HG03039 (cell line): ENCODE measurements at regions not wholly inside any gene's neighbourhood (a gene's known extent, or its start where the extent isn't known, plus 50 kb on each side); places are given as distances from the start of the nearest gene placed in this dataset.
"Not testable (repeated sequence)": the region's sequence is repeated elsewhere in the genome, so short reads cannot be mapped to it uniquely, and the experiment has no call there.

Experiments used
- ATAC-seq: cut with Tn5 transposase; IDR thresholded peaks from one replicate; pipeline ENCODE4 v1.9.1; 2021; ENCODE audit warnings: mild to moderate bottlenecking, moderate library complexity; ENCODE audit not compliant: unreplicated experiment

GRCh38 chr12:69173368-69173767 lies 66.0 kb upstream of the CPSF6 start:
- ATAC-seq = no peak

- ATAC-seq = no peak
Observed at GRCh38 chr12:69179786-69180185, 59.6 kb upstream of the CPSF6 start.

DNA sequence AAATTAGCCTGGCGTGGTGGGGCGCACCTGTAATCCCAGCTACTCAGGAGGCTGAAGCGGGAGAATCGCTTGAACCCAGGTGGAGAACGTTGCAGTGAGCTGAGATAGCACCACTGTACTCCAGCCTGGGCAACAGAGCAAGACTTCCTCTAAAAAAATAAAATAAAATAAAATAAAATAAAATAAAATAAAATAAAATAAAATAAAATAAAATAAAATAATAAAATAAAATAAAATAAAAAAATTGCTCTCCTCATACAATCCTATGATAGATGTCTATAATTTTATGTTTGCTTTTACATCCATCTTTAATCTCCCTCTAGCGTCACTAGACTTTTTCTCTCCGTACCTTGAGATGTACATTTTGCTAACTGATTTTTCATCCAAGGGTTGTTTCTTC lies 51.8 kb upstream of the CPSF6 start:
- not testable (repeated sequence) for ATAC-seq

DNA sequence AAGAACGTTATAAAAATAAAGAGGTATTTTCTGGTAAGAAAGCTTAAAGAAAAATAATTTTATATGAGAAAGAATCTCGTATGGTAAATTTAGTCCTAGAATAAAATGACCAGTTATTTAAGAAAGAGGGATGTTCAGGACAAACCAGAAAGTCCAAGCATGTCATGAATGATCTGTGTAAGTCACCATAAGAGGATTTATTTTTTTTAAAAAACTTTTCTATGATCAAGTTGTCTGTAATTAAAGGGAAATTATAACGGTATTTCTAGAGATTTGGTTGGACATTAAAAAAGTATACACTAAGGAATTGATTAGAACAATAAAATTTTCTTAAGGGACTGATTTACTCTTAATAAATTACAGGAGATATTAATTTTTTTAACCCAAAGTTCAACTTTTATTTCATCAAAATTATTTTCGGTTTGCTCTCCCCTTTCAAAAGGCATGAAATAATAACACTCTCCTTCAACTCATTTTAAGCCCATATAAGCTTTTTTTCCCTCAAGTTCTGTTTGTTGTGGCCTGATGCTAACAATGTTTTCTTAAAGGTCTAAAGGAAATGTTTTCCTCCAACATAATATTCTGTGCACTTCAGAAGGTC lies 49.9 kb upstream of the CPSF6 start:
- ATAC-seq = no peak
